ENCODE measurements at regions not wholly inside any gene's neighbourhood (a gene's known extent, or its start where the extent isn't known, plus 50 kb on each side); places are given as distances from the start of the nearest gene placed in this dataset.

GRCh38 chr1:193340331-193340730, 153.9 kb upstream of the B3GALT2 start:
- TF ChIP-seq GATA2 (IDR thresholded peaks at IDR 0.05; ENCODE audit: low read depth, low read length) (no peak), GATA3 (IDR thresholded peaks at IDR 0.05; ENCODE audit: low read depth, low read length) (no peak)
